Hematopoietic multipotent progenitor cell treated with erythropoietin and hydrocortisone succinate and interleukin-3 and kit ligand, for 17 days (in vitro differentiated cells): ENCODE measurements at regions not wholly inside any gene's neighbourhood (a gene's known extent, or its start where the extent isn't known, plus 50 kb on each side); places are given as distances from the start of the nearest gene placed in this dataset.
"Not testable (repeated sequence)": the region's sequence is repeated elsewhere in the genome, so short reads cannot be mapped to it uniquely, and the experiment has no call there.

ENCODE experiments used
- DNase-seq: peaks from one replicate; pipeline ENCODE4 v3.0.0-alpha.2; 2015; ENCODE audit warnings: low spot score

DNA sequence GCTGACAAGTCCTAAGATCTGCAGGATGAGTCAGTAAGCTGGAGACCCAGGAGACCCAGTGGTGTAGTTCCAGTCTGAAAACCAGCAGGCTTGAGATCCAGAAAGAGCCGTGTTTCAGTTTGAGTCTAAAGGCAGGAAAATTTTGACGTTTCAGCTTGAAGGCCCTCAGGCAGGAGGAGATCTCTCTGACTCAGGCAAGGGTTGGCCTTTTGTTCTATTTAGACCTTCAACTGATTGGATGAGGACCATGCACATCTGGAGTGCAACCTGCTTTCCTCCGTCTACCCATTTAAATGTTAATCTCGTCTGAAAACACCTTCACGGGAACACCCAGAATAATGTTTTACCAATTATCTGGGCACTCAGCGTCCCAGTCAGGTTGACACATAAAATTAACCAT lies 69.5 kb downstream of the NPIPA7 start:
- not testable (repeated sequence) for DNase-seq

DNA sequence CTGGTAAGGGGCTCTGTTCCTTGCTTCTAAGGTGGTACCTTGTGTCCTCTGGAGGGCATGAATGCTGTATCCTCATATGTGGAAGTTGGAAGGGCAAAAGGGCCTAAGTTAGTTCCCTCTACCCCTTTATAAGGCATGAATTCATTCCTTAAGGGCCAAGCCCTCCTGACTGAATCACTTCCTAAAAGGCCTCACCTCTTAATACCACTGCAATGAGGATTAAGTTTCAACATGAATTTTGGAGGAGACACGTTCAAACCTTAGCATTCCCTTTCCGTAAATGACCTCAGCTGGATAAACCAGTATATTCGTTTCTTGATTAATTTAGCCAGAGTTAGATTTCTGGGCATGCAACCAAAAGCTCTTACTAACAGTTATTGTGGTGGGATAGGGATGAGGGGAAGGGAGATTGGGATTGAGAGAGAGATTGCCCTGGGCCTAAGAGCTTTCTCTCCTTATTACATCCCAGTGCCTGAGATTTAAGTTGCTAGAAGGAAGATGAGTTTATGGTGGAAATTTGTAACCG lies 70.8 kb downstream of the NPIPA7 start:
- DNase-seq: not testable (repeated sequence)

DNA sequence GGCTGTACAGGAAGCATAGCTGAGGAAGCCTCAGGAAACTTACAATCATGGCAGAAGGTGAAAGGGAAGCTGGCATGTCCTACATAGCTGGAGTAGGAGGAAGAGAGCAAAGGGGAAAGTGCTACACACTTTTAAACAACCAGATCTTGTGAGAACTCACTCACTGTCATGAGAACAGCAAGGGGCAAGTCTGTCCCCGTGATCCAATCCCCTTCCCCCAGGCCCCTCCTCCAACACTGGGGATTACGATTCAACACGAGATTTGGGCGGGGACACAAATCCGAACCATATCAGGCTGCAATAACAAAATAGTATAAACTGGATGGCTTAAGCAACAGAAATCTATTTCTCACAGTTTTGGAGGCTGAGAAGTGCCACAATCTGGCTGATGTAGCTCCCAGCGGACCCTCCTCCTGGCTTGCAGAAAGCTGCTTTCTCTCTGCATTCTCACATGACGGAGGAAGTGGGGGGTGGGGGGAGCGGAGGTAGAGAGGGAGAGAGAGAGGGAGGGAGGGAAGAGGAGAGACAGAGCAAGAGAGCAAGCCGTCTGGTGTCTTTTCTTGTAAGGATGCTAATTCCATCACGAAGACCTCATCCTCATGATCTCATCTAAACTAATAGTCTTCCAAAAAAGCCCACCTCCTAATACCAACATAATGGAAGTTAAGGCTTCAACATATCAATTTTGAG lies 72.9 kb downstream of the NPIPA7 start:
- DNase-seq: not testable (repeated sequence)

DNA sequence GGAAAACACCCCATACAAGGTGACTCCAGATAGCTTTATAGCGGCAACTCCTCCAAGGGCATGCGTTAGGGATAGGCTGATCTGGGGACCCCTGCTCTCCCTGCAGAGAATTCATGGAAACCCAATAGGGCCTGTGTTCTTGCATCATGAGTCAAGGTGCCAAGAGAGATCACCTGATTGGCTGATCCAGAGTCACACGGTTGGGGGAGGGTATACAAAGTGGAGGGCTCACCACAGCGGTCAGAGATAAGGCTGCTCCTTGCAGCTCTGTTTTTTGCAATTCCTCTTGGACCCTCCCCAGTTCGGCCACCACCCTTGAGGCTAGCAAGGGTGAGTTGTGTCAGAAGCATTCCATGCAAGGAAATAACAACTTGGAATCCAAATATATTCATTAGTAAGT lies 79.6 kb downstream of the NPIPA7 start:
- DNase-seq: not testable (repeated sequence)

DNA sequence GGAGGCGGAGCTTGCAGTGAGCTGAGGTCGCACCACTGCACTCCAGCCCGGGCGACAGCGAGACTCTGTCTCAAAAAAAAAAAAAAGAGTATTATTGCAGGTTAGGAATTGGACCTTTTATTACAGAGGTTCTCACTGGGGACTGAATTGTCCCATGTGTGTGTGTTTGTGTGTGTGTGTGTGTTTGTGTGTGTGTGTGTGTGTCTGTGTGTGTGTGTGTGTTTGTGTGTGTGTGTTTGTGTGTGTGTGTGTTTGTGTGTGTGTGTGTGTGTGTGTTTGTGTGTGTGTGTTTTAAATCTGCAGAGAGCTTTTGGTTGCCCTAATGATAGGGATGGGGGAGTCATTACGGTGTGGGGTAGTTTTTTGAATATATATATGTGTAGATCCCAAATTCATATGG lies 84.9 kb downstream of the NPIPA7 start:
- DNase-seq: not testable (repeated sequence)

DNA sequence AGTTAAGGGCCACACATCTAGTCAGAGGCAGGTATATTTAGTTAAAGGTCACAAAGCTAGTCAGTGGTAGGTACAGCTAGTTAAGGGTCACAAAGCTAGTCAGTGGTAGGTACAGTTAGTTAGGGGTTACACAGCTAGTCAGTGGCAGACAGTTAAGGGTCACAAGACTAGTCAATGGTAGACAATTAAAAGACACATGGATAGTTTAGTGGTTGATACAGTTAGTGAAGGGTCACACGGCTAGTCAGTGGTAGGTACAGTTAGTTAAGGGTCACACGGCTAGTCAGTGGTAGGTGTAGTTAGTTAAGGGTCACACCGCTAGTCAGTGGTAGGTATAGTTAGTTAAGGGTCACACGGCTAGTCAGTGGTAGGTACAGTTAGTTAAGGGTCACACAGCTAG lies 110.0 kb downstream of the NPIPA7 start:
- not testable (repeated sequence) for DNase-seq

DNA sequence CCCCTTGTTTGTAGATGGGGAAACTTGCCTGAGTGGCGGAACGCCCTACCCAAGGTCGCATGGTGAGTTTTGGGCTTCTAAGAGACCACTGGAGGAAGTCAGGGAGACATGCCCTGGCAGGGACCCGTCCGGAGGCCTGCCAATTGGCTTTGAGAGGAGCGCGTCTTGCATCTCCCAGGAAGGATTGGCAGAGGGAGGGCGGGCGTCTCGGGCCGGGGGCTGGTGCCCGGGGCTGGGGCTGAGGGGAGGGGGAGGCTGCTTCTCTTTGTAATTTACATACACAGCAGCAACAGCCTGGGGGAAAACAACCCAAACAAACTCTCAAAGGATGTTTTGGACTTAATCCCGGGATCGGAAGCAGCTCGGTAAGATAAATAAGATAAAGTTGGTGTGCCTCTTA lies 110.5 kb downstream of the NPIPA7 start:
- not testable (repeated sequence) for DNase-seq

DNA sequence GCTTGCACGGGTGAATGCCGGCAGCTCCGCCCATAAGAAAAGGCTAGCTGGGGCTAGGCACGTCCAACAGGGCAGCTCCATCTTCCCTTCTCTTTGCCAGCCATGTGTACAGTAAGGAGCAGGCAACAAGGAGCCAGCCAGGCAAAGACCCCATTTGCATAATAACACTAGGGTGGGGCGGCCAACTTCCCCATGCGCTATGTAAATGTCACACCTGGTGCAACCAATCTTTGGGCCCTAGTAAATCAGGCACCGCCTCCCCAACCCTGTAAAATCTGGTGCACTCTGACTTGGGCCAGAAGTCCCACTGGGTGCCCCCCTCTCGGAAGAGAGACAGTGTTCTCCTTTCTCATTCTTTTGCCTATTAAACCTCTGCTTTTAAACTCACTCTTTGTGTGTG lies 115.2 kb downstream of the NPIPA7 start:
- not testable (repeated sequence) for DNase-seq

DNA sequence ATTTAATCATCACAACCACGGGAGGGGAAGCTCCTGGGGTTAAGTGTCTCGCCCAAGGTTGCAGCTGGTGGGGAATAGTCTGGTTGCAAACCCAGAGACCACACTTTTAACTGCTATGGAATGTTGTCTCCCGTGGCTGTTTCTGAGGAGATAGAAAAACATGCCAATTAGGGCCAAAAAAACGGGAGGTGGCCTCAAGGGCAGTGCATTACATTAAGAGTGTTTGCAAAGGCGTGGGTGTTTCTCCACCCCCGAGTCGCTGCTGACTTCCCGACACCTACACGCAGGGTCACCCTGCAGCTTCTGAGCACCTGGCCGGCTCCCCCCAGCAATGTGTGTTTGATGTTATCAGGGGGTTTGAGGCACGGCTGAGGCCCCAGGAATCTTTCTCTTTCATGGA lies 116.1 kb downstream of the NPIPA7 start:
- not testable (repeated sequence) for DNase-seq

DNA sequence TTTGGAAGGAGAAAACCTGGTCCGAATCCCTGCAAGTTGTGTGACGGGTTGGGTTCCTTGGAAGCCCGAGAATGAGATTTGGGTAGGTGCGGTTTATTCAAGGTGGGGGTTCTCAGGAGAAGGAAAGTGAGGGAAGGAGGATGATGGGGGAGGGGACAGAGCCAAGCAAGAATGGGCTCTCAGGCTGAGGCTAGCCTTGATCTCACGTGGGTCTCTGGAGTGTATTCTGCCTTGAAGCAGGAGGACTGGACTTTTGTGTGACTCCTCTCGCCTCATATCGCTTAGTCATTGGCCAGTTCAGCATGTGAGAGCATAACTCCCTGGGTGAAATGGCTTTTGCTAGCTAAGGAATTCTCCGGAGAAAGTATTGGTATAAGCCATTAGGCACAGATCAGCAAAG lies 120.9 kb downstream of the NPIPA7 start:
- DNase-seq: not testable (repeated sequence)

DNA sequence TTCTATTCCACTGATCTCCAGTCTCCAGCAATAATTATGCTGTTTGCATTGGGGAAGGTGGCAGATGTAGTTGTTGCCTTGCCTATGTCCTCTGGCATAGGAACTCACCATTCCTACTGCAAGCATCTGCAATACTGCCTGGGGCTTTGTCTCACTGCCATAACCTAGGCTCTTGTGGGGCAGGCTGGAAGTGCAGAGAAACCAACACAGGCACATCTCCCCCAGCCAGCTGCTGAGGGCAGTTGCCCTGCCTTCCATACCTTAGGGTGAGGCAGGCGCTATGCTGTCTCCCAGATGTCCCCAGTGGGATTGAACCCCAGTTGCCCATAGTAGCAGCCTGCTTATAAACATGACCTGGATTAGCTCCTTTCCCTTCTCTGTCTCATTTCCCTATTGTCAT lies 128.1 kb downstream of the NPIPA7 start:
- DNase-seq: not testable (repeated sequence)

DNA sequence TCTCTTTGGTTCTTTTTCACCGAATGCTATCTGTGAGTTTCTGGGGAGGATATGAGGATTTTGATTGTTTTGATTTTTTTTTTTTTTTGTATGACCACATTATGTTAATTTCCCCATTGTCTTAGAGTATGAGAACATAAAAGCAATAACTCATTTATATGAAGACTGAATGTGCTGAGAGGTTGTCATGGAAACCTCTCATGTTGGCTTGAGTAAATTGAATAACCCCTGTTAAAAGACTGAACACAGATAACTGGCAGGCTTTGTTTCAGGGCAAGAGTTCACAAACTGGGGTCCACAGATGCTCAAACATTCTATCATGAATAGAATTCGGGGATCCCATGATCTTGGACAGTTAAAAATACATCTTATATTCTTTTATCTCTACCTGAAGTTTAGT lies 129.4 kb downstream of the NPIPA7 start:
- not testable (repeated sequence) for DNase-seq

DNA sequence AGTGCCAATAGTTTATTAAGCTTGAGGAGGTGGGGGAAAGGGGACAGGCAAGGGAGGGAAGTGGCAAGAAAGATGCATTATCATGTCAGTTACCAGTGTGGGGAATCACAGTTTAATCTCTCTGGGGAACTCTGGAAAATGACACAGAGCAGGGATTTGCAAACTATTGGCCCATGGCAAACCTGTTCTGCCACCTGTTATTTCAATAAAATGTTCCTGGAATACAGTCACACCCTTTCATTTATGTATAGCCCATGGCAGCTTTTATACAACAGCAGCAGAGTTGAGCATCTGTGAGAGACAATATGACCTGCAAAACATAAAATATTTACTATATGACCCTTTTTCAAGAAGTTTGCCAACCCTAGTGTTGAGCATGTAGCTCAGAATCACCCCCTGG lies 140.5 kb downstream of the NPIPA7 start:
- not testable (repeated sequence) for DNase-seq

DNA sequence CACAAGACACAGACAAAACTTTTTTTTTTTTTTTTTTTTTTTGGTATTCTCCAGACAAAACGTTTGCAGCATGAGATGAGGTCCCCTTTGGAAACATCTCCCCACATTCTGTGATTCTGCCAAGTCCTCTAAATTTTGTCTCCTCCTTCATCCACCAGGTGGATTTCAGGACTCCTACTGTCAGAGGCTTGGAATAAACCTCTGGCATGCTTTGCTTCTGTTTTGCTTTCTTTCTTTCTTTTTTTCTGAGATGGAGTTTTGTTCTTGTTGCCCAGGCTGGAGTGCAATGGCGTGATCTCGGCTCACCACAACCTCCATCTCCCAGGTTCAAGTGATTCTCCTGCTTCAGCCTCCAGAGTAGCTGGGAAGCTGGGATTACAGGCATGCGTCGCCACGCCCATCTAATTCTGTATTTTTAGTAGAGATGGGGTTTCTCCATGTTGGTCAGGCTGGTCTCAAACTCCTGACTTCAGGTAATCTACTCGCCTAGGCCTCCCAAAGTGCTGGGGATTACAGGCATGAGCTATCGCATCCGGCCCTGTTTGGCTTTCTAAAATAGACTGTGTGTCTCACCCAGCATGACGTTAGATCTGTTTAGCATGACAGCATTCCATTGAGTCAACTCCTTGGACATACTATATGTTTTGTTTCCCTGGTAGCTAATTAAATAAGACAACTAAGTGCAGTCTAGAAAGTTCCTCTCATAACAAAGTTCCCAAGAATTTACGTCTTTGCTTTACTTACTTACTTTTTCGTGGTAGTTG lies 142.5 kb downstream of the NPIPA7 start:
- not testable (repeated sequence) for DNase-seq

DNA sequence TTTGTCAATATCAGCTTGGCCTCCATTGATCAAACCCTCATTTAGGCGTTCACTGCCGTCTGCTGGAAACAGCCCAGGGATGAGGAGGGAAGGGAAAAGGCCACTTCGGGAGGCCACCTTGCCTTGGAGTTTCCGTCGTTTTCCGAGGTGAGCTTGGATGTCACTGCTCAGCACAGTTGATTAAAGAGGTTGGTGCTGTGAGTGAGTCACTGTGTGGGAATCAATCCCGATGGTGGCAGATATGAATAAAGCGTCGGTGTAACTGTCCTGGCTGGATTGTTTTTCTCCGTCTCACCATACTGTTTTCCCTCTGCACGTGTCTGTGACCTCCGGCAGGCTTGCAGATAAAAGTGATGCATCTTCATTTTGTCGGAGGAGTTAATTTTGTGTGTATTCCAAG lies 148.1 kb downstream of the NPIPA7 start:
- not testable (repeated sequence) for DNase-seq

DNA sequence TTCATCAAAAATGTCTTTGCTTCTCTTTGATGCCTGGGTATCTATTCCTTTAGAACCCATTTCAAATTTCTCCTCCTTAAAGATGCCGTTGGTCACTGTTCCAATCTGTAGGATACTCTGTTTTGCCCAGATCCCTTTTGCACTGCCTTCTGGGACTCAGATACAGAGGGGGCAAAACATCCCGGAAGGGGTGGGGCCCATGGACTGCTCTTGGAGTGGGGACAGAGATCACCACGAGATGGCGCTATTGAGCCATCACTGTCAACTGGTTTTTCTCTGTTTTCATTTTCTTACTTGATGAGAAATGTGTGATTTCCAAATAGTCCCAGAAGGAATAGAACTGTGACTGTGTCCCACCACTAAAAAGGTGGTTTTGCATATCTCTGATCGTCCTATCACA lies 151.8 kb downstream of the NPIPA7 start:
- DNase-seq: not testable (repeated sequence)

DNA sequence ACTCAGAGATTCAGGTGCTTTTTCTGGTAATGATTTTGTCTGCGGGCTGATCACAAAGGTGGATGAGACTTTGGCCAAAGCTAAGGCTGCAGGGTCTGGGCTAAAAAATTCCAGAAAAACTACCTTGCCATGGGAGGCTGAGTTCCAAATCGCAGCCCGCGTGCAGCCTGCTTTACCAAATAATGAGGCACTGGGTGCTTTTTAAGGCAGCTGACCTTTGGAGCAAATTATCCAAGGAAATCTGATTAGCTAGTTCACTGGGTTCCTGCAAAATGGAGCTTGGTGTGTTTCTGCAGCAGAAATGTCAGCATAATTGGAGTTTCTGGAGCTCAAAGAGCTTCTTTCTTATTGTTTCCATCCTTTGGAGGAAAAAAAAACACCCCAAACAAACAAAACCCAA lies 156.6 kb downstream of the NPIPA7 start:
- DNase-seq: not testable (repeated sequence)

DNA sequence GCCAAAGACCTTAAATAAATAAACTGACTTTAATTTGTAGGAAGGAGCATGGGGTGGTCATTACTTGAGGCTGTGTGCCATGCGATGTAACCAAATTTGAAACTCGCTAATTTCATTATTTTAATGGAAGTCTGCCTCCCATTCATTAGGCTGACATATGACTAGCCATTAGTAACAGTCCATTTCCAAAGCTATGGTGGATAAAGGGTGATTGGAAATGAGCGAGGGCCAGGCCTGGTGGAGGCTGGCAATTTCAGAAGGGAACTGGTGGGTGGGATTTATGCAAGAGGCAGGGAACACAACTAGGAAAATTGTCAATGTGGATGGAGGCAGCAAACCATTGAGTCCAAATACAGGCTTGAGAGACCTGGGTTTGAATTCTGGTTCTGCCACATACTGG lies 157.2 kb downstream of the NPIPA7 start:
- DNase-seq: not testable (repeated sequence)

DNA sequence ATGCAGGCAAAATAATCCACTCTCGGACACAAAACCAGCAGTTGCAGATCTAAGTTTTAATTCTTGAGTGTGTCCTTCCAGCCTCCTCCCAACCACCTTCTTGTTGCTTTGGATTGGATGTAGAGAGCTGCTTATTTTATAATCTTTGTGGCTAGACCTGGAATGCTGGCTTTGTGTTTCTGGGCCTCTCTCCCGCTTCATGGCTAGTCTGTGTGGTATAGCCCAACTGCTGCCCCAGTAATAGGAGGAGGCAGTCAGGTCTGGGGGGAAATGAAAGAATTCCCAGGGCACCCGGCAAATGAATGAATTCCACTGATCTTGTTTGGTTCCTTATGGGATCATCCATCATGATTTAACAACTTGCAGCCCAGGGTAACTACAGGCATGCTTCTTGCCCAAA lies 170.8 kb downstream of the NPIPA7 start:
- DNase-seq: not testable (repeated sequence)

DNA sequence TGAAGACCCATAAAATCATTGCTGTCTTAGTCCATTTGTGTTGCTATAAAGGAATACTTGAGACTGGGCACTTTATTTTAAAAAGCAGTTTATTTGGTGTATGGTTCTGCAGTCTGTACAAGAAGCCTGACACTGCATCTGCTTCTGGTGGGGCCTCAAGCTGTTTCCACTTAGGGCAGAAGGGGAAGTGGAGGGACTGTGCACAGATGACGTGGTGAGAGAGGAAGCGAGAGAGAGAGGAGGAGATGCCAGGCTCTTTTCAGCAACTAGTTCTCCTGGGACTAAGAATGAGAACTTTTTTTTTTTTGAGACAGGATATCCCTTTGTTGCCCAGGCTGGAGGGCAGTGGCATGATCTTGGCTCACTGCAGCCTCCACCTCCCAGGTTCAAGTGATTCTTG lies 171.9 kb downstream of the NPIPA7 start:
- DNase-seq: not testable (repeated sequence)

DNA sequence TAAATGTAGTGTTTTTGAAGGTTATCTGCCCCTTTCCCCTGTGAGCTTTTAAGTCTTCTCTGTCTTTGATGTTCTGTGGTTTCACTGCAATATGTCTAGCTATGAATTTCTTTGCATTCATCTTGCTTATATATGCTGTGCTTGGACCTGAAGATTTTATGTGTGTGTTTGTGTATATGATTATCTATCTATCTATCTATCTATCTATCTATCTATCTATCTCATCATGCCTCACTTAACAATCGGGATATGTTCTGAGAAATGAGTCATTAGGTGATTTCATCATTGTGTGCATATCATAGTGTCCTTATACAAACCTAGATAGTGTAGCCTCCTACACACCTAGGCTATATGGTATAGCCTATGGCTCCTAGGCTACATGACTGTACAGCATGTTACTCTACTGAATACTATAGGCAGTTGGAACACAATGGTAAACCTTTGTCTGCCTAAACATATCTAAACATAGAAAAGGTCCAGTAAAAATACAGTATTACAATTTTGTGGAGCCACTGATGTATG lies 173.9 kb downstream of the NPIPA7 start:
- DNase-seq: not testable (repeated sequence)

DNA sequence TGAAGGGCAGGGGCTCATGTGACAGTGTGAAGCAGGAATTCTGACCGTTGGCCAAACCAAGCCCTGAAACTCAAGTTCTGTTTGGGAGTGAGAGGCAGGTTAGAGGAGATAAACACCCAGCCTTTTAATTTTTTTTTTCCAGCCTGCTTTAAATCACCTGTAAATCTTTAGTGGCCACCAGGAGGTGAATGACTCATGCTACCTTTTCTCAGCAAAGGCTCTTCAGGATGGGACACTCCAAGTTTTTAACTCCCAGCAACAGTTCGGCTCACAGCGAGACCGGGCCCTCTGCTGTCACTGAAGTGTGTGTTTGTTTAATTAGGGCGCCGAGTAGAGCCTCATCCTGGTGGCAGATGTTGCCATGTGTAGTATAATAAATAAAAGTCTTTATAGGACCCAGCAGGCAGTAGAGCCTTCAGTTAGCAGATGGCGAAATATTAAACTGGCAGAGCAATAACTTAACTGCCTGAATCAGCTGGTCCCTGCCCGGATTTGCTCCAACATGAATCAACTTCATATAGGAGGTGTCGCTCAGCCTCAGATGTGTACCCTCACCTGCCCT lies 180.3 kb downstream of the NPIPA7 start:
- not testable (repeated sequence) for DNase-seq

DNA sequence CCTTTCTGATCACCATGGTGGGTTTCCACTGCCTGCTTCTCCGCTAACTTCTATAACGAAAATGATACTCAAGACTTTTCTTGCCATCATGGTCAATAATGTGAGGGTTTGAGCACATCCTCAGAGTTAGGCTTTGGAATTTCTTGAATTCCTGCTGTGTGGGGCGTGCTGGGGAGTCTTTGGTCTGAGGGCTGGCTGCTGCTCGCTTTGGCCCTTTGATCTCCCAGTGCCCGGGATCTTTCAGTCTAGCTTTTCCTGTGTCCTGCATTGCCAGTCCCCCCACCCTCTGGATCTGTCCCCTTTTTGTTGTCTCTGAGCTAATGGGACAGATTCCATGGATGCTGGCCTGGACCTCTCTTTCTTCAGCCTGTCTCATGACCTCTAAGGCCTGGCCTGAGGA lies 182.6 kb downstream of the NPIPA7 start:
- not testable (repeated sequence) for DNase-seq
